ENCODE measurements at regions not wholly inside any gene's neighbourhood (a gene's known extent, or its start where the extent isn't known, plus 50 kb on each side); places are given as distances from the start of the nearest gene placed in this dataset.

DNA sequence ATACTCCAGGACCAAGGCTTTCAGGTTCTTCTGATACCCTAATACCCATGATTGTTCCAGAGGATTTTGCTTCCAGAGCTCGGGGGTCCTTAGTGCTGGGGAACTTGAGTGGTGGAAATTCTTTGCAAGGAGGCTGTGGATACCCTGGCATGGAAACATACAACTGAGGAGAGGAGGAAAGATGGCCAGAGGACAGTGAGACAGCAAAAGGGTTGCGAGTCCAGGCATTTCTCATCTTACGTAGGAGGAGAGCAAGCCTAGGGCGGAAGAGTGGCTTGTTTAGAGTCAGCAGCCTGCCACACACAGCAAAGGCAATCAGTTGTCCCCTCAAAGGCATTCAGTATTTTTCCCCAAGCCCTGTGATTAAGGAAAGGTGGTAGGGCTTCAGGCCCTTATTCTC is 73.5 kb downstream of the ADM start:
- TF ChIP-seq, protein P1, sequence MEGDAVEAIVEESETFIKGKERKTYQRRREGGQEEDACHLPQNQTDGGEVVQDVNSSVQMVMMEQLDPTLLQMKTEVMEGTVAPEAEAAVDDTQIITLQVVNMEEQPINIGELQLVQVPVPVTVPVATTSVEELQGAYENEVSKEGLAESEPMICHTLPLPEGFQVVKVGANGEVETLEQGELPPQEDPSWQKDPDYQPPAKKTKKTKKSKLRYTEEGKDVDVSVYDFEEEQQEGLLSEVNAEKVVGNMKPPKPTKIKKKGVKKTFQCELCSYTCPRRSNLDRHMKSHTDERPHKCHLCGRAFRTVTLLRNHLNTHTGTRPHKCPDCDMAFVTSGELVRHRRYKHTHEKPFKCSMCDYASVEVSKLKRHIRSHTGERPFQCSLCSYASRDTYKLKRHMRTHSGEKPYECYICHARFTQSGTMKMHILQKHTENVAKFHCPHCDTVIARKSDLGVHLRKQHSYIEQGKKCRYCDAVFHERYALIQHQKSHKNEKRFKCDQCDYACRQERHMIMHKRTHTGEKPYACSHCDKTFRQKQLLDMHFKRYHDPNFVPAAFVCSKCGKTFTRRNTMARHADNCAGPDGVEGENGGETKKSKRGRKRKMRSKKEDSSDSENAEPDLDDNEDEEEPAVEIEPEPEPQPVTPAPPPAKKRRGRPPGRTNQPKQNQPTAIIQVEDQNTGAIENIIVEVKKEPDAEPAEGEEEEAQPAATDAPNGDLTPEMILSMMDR (IDR thresholded peaks at IDR 0.05; ENCODE audit: insufficient read depth in 1 of 2, low read depth in 1 of 2, low read length in 1 of 2, severe bottlenecking in 1 of 2, unreplicated experiment in 1 of 2): no peak
- no peaks in the 10 kb centered on the region for H3K36me3 Mint-ChIP-seq (ENCODE audit: insufficient read depth, unreplicated experiment)
- H3K9me3 Mint-ChIP-seq (ENCODE audit: unreplicated experiment): peaks cover 10% of the 10 kb centered on the region
- Histone ChIP-seq H3K4me1 (peaks cover 5% of the 10 kb centered on the region; the same call in 1 of the 2 replicates), H3K4me3 (ENCODE audit: low read depth, low read length) (no peak overlapping the region), H3K36me3 (ENCODE audit: control insufficient read depth, insufficient read depth, low read length) (no peaks in the 10 kb centered on the region), H3K27me3 (replicated peaks; ENCODE audit: control insufficient read depth, insufficient read depth, low read length) (no peaks in the 10 kb centered on the region), H3K9me3 (no peaks in the 10 kb centered on the region)
- no TSS peak for BruUV-seq (replicated peaks)
- H3K27me3 Mint-ChIP-seq (ENCODE audit: insufficient read depth, unreplicated experiment): no peaks in the 10 kb centered on the region
- peaks cover 5% of the 10 kb centered on the region for H3K4me1 Mint-ChIP-seq (ENCODE audit: low read depth, unreplicated experiment)
- no peak overlapping the region for H3K27ac Mint-ChIP-seq (ENCODE audit: unreplicated experiment)
- no peak overlapping the region for H3K4me3 Mint-ChIP-seq (ENCODE audit: unreplicated experiment)
- CTCF ChIA-PET: no interaction called here
- no peak for DNase-seq
- POLR2A ChIA-PET: no interaction called here
- intact Hi-C loops (cut with micrococcal nuclease; ENCODE audit: unreplicated experiment): no loop called here

DNA sequence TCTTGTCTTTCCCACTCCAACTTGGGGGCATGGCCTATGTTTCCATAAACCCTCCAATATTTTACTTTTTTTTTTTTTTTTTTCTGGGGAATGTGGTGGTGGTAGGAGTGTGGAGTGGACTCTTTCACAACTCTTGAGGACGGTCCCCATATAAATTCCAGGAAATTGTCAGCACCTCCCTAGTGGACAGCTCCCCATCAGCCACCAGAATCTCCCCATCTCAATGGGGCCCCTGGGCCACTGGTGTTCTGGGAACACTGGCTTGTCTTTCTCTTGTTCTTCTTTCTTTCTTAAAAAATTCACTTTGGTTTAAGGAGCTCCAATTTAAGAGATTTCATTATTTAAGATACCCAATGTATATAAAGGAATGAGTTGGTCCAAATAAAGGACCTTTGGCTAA is 74.1 kb downstream of the ADM start:
- H3K4me3 Mint-ChIP-seq (ENCODE audit: unreplicated experiment): no peak overlapping the region
- Histone ChIP-seq H3K36me3 (ENCODE audit: control insufficient read depth, insufficient read depth, low read length) (no peaks in the 10 kb centered on the region), H3K27me3 (replicated peaks; ENCODE audit: control insufficient read depth, insufficient read depth, low read length) (no peaks in the 10 kb centered on the region), H3K4me3 (ENCODE audit: low read depth, low read length) (no peak overlapping the region), H3K9me3 (no peaks in the 10 kb centered on the region), H3K4me1 (peaks cover 5% of the 10 kb centered on the region; the same call in 1 of the 2 replicates)
- peak in 1 of 2 experiments; percentile 71 for DNase-seq
- H3K4me1 Mint-ChIP-seq (ENCODE audit: low read depth, unreplicated experiment): peaks cover 5% of the 10 kb centered on the region
- ChIA-PET CTCF (no interaction called here), POLR2A (no interaction called here)
- TF ChIP-seq, protein P1 (IDR thresholded peaks at IDR 0.05; ENCODE audit: insufficient read depth in 1 of 2, low read depth in 1 of 2, low read length in 1 of 2, severe bottlenecking in 1 of 2, unreplicated experiment in 1 of 2): no peak
- H3K27me3 Mint-ChIP-seq (ENCODE audit: insufficient read depth, unreplicated experiment): no peaks in the 10 kb centered on the region
- no peak overlapping the region for H3K27ac Mint-ChIP-seq (ENCODE audit: unreplicated experiment)
- H3K36me3 Mint-ChIP-seq (ENCODE audit: insufficient read depth, unreplicated experiment): no peaks in the 10 kb centered on the region
- no TSS peak for BruUV-seq (replicated peaks)
- H3K9me3 Mint-ChIP-seq (ENCODE audit: unreplicated experiment): peaks cover 10% of the 10 kb centered on the region
- intact Hi-C loops (cut with micrococcal nuclease; ENCODE audit: unreplicated experiment): loop anchor here (1.0 kb wide), 1 partner anchor 8 kb away; no protein-coding TSS in a partner anchor

GRCh38 chr11:10379426-10379825 is 74.6 kb downstream of the ADM start:
- no TSS peak for BruUV-seq (replicated peaks)
- no peak for DNase-seq
- H3K4me1 ChIP-seq: peaks cover 5% of the 10 kb centered on the region; the same call in 1 of the 2 replicates
- ChIA-PET CTCF (no interaction called here), POLR2A (no interaction called here)
- H3K9me3 ChIP-seq: no peaks in the 10 kb centered on the region
- peaks cover 10% of the 10 kb centered on the region for H3K9me3 Mint-ChIP-seq (ENCODE audit: unreplicated experiment)
- H3K27me3 ChIP-seq (replicated peaks; ENCODE audit: control insufficient read depth, insufficient read depth, low read length): no peaks in the 10 kb centered on the region
- no peak overlapping the region for H3K27ac Mint-ChIP-seq (ENCODE audit: unreplicated experiment)
- no peaks in the 10 kb centered on the region for H3K36me3 Mint-ChIP-seq (ENCODE audit: insufficient read depth, unreplicated experiment)
- peaks cover 5% of the 10 kb centered on the region for H3K4me1 Mint-ChIP-seq (ENCODE audit: low read depth, unreplicated experiment)
- intact Hi-C loops (cut with micrococcal nuclease; ENCODE audit: unreplicated experiment): loop anchor here (1.0 kb wide), 1 partner anchor 8 kb away; no protein-coding TSS in a partner anchor
- TF ChIP-seq, protein P1 (IDR thresholded peaks at IDR 0.05; ENCODE audit: insufficient read depth in 1 of 2, low read depth in 1 of 2, low read length in 1 of 2, severe bottlenecking in 1 of 2, unreplicated experiment in 1 of 2): no peak
- H3K27me3 Mint-ChIP-seq (ENCODE audit: insufficient read depth, unreplicated experiment): no peaks in the 10 kb centered on the region
- H3K4me3 Mint-ChIP-seq (ENCODE audit: unreplicated experiment): no peak overlapping the region
- H3K4me3 ChIP-seq (ENCODE audit: low read depth, low read length): no peak overlapping the region
- H3K36me3 ChIP-seq (ENCODE audit: control insufficient read depth, insufficient read depth, low read length): no peaks in the 10 kb centered on the region

Measured in Caco-2 (cell line).